Activated gamma-delta T cell treated with anti-CD3 and anti-CD28 coated beads, Interleukin-2, amount 50 U/mL, for 16 hours (primary cell): ENCODE measurements at regions not wholly inside any gene's neighbourhood (a gene's known extent, or its start where the extent isn't known, plus 50 kb on each side); places are given as distances from the start of the nearest gene placed in this dataset.

Experiments
- DNase-seq: peaks from one replicate; pipeline ENCODE4 v3.0.0-alpha.2; 2020; ENCODE audit warnings: low read depth

DNA sequence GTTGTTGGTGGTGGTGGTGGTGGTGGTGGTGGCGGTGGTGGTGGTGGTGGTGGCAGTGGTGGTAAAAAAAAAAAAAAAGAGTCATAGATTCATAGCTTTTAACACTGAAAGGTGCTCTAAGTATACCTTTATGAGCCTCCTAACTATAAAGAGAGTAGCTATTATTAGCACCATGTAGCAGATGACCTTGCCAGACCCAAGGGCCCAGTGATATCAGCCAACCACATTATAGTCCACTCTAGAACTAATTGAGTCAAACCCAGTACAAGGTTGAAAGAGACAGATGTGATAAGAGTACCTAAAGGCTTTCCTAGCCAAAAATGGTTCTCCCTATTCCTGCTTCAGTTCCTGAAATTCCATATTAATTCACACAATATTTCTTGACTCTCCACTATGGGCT, 245.3 kb downstream of the HACE1 start:
- DNase-seq, result no peak

DNA sequence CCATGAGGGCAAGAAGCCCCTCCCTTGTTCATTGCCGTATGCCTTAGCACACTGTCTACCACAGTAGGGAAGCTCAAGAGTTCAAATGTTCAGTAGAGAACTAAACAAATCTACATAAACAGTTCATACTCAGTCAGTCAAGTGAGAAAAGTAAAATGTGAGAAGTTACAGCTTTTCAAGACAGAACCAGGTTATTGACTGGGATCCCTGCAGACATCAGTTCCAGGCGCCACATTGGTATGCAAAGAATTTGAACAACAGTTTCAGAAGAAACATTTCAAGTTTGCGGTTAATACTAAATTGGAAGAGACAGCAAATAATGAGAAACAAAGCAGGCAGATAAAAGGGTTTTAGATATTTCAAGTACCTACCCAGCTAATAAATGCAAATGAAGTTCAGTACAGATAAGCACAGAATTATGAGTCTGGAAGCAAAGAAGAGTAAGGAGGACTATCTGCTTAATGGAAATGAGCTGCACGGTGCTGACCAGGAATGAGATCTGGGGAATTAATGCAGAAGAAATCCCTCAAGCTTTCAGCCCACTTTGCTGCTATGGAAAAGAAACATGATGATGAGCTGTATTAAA, 246.2 kb downstream of the HACE1 start:
- DNase-seq, result no peak

DNA sequence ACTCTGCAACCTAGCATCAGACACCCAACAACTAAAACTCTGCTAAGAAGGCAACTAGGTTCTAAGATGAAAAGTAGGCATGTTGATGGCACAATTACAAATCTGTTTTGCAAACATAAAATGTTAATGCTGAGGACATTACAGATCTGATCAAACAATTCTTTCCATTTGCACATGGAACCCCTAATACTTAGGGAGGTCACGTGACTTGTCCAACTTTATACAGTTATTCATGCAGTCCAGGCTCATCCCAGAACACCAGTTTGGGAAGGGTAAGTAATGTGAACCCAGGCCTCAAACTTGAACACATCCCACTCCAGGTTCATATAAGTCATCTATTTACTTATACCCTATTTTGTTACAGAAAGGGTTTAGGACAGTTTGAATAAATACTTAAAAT, 247.2 kb downstream of the HACE1 start:
- no peak for DNase-seq

DNA sequence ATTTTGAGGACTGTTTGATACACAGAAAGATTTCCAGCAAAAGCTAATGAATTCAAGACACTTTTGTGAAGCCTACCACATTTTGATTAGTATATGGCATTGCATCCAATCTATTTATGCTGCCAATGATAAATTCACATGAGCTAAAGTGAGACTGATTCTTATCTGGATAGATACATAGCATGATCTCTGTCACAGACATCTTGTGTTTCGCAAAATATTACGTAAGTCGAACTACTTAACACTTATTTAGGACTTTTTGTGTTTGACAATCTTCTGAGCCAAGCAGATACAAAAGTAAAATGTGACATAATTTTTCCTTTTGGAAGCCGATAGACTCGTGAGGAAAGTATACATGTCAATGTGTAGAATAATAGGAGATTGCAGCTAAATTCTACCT, 251.6 kb downstream of the HACE1 start:
- DNase-seq, result no peak

DNA sequence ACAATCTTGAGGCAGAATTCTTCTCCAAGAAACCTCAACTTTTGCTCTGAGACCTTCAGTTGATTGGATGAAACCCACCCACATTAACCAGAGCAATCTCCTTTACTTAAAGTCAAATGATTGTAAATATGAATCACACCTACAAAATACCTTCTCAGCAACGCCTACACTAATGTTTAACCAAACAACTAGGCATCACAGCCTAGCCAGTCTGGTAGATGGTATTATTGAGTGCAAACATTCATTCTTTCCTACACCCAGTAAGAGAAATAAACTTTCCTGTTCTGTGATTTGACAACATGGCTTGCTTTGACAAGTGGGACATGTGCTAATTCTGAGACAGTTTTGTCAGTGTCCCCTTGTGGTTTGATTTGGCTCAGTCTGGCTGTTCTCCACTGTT, 252.2 kb downstream of the HACE1 start:
- DNase-seq, result no peak

DNA sequence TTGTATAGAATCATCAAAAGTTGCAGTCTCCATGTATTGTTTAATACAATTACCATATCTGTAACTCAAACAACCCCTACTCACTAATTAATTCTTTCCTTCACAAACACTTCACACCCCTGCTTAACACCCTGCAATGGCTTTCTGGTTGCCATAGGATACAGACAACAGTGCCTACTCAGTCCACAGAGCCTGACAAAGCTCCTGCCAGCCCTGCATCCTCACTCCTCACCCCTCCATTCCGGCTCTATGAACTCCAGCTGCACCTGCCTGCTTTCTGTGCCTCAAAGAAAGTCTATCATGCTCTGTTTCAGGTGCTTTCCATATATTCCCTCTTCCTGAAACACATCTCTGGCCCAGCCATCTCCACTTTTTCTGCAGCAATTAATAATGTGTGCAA, 253.4 kb downstream of the HACE1 start:
- DNase-seq, result no peak

DNA sequence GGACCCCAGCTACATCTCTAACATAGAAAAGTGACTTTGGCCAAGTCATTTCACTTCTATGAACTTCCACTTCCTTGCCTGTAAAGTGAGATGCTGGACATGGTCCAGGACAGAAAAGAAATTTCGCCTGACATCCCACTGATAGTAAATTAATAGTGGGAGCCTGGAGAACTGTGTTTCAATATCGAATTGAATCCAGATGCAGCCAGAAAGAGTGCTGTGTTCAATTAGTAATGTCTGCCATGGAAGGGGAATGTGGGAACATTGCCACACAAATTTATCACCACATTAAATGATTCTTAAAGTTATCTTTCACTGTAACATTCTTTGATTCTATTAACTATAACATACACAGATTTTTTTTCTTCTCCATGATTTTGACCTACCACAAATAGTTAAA, 255.0 kb downstream of the HACE1 start:
- no peak for DNase-seq

DNA sequence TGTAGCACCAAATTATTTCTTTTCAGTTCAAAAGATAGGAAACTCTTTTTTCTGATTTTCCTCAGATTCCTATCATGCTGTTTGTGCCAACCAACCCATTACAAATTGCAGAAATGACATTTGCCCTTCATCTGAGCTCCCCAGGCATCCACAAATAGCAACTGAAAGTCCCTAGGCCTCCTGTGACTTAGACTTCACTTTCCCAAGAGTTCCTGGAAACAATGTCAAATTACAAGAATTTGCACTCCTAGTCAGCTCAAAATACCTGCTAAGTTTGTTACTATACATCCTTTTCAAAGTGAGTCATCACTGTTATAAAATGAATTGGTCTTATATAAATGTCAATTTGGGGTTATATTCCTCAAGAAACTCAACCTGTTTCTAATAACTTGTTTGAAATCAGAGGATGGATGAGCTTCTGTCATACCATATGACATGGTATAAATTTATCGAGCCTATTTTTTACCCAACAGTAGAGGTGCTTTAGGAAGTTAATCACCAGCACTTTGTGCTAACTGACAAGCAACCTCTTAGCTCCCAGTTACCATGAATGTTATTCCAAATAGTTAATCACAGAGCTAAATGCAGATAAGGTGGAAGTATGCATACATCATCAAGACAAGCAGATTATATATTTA, 256.5 kb downstream of the HACE1 start:
- no peak for DNase-seq

DNA sequence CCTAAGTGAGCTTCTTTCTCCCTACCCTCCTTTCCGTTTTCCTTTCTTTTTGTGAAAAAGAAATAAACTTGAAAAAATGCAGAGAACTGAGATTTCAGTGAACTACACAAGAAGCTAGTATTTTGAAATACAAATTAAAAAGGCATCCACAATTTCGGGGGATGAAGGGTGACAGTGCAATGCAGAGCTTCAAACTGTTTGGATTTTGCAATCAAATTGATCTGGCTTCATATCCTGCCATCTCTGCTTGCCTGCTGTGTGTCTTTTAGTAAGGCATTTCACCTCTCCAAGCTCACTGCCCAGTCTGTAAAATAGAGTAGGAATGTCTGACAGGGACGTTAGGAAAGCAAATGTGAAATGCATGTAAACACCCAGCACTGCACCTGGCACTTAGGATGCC, 258.0 kb downstream of the HACE1 start:
- DNase-seq, result no peak

DNA sequence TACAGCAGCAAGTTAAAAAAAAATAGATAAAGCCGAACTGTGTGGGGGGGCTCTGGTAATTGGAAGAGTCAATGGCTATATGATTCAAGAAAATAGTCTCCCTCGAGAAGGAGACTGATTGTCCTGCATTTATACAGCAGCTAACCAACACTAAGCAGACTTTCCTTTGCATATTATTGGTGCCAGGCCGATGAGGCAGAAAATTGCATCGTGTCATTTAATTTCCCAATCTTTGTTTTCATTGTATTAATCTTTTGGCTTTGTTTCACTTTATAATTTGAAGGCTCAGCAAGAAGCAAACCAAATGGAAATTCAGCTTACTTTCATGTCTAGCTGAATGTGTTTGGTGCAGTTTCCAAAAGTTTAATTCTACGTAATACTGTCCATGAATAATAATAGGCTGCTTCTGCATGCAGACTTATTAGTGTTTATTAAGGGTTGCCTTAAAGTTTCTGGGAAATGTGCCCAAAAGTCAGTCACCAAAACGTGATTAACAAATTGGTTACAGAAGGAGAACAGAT, 258.5 kb downstream of the HACE1 start:
- DNase-seq, result no peak

DNA sequence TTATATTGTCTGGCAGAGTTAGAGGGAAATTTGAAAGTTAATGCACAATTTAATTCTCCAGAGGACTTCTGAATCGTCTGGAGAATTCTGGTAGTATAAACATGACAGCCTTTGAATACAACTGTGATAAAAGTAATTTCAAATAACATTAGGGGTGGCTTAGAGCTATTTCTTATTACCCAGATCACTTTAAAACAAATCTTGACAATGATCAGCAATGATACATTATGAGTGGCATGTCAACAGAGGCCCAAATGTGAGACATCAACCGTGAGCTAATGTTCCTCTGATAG, 259.1 kb downstream of the HACE1 start:
- DNase-seq, result no peak

DNA sequence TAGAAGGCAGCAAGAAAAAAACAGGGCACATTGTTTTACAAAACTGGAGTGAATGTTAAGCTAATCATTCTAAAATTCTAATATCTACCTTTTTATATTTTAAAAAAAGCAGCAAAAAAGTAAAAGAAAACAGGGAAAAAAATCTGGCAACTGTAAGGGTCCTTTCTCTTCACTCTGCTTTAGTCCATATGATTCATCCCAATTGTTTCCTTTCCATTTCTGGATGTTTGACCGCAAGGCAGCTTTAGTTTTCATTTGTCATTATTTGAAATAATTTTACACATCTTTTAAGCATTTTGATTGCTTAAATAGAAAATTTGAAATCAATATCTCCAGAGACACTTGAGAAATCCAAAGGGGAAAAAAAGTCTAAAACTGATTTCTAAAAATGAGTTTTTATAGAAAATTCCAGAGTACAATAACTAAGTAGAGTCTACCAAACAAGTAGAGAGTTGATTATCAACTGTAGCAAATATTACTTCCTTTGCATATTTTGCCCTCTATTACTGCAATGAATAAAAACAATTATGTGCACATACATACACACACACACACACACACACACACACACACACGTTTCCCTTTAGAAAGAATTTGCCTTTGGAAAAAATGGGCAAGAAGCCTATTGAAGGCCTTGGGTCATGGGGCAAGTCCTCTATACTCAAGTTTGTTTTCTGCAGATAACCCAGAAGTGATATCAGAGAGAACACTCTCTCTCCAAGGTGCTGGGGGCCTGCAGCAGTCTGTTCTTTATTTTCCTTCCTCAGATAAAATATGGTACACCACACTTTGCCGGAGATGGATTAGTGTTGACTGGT, 259.7 kb downstream of the HACE1 start:
- DNase-seq, result no peak

DNA sequence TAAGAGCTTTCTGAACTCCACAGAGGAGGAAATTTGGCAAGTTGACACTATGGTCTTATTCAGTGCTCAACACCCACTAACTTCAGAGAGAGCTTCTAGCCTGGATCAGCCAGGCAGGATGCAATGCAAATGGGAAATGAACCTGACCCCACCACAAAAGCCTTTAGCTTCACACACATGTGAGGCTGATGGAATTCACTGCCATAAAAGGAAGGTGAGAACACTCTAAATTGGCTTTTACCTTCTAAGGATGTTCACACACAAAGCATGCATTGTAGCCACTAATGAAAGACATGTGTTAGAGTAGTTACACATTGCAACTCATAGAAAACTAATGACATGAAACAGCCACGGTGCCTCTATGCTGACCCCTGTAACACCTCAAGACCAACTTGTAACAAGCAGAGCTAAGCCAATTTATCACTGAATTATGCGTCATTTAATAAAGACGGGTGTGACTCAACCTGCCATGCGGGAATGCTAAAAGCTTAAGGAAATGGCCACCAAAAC, 262.1 kb downstream of the HACE1 start:
- no peak for DNase-seq

DNA sequence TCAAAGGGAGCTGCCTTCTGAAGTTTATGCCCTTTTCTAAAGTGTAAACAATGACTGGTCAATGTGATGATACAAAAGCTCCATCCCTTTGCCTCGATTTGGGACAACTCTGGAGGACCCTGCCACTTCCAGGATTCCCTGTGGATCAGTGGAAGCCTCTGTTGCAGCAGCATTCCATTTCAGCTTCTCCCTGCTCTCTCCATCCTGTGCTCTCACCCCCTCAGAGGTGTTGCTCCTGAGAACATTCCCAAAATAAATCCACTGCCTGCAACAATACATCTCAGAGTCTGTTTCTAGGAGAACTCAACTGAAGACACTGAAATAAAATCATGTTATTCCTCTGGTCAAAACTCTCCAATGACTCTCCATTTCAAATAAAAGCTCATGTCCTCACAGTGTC, 263.6 kb downstream of the HACE1 start:
- DNase-seq, result no peak

DNA sequence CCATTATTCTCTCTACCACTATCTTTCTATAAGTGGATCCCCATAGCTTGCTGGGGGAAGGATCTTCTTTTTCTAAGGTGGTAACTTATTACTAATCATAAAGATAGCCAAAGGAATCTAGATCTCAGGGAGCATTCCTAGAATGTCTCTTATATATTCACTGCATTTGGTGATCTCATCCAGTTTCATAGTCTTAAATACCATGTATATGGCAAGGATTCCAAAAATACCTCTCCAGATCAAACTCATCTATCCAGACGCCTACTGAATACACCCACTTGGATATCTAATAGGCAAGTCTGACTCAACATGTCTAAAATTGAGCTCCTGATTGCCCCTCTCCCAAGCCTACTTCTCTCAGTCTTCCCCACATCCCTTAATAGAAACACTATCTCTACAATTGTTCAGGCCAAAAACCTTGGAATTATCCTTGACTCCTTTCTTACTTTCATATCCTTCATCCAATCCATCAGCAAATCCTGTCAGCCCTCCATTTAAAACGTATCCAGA, 264.4 kb downstream of the HACE1 start:
- no peak for DNase-seq

DNA sequence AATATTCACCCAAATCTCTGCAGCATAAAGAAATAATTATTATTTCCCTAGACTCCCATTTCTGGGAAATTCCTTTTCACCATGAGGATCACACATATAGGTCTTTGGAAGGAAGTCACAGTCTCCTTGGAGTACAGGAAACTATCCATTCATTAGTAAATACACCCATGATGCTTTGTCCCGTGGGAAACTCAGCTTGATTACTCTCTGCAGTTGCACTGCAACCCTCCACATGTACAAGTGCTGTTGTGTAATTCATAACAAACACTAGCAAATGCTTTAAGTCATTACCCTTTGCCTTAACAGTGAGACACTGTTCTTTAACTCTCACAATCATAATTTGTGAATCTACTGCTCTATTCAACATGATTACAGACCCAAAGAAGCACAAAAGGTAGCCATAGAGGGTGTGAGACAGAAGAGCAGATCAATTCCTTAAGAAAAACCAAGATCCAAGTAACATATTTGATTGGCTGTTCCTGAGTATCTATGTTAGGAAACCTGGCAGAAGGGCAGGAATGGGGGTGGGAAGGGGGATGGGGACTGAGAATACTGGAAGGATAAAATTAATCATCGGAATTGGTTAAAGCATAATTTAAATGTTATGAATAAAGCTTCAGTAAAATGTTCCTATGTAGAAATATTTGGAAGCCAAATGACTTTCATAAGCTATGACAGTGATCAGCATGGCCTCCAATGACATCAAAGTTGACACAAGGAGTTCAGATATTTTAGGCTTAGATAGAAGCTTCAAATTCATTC, 268.0 kb downstream of the HACE1 start:
- DNase-seq, result no peak

DNA sequence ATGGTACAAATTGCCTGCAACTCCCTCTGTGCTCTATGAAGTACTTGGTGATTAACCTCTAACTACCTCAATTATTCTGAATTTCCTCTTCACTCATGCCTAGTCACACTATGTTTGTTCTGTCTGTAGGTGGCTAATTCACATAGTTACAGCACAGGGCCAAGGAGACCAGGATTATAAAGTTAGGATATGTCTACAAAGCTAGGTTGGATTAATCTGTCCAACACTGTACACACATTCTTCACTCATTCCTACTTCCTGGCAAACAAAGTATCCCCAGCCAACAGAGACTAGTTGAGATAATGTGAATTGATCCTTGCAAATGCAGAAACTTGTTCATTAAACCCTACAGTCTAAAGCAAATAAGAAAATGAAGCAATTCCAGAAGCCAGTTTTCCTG, 269.8 kb downstream of the HACE1 start:
- DNase-seq, result no peak

DNA sequence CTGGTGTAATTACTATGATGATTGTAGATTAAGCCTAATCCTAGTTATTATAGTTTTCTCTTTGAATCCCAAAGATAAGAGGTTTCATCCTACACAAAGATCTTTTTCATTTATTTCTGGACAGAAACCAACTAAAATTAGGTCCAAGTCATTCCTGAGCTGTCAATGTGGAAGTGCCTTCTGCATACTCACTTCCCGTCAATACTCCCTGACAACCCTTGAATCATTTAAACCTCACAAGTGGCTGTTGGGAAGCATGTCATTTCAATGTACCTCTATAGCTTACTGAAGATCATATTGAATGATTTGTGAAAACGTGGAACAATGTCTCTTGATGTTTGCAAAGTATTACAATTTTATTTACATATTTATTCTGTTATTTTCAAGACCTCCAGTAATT, 274.1 kb downstream of the HACE1 start:
- no peak for DNase-seq

DNA sequence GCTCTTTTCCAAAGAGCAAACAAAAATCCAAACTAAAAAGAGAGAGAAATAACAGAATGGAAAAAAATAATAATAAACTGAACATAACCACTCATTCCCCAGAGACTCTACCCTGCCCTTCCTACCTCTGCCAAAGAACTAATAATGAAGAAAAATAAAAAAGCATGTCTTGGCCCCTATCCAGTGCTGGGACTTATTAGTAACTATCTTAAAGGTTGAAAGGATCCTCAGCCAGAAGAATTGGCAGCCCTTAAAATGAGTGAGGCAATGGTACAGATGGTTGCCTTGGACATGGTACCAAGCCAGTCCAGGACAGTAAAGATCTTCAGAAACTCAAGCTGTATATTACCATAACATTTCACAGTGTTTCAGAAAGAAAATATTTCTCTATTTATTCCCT, 279.3 kb downstream of the HACE1 start:
- no peak for DNase-seq

DNA sequence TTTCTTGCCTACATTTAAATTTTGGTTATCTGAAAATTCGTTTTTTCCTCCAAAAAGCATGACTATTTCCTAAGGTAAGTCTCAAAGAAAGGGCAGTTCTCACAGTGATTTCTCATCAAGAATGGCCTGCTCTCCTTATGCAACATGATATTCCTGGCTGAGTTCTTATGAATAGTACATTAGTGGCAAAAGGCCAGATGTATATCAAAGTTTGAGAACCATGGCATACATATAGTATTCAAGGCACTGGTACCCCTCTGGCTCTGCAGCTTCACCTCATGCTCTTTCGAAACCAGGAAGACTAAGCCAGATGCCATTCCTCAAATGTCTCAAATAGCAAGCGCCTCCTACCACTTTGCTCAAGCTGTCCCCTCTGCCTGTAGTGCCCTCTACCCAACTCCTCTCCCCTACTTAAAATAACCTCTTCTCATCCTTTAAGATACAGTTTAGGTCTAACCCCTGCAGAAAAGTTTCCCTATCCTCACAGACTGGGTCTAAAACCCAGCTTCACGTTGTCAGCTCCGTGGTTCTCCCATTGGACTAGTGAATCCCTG, 280.3 kb downstream of the HACE1 start:
- no peak for DNase-seq

DNA sequence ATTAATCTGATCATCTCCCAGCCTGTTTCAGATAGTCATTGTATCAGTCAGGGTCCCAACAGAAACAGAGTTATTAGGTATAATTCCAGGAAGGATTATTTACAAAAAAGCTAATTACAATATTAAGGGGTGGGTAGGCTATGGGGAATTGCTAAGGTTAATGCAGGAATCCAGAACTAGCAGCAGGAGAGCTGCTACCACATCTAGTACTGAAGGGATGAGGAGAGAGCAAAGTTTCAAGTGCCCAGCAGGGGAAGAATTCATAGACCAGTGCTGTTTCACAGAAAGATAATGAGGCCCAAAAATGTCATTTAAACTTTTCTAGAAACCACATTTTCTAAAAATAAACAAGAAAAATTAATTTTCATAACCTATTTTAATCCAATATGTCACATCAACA, 284.2 kb downstream of the HACE1 start:
- DNase-seq, result no peak

DNA sequence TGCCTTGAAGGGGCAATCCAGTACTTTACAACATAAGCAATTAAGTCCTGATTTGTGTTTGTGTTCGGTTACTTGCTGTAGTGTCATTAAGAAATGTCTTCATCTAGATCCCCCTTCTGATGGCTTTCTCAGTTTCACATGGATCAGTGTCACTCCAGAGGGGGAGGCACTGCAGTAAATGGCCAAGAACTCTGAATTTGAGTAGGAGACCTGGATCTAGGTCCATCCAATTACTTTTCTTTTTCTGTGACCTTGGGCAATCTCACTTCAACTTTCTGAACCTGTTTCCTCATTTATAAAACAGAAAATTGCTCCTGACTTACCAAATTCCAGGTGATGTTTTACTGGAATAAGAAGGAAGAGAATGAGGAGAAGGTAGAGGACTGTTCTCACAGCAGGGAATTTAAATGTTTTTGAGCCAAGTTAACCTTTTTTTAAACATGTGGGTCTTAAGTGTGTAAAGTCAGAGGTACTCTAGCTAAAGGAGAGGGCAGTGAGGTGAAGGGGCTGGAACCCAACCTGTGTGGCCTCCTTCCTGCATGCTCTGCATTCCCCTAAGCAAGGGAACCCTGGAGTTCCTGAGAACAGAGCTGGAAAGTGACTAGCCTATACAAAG, 285.5 kb downstream of the HACE1 start:
- no peak for DNase-seq
